Suprapubic skin (tissue), 4 donors: ENCODE measurements at regions not wholly inside any gene's neighbourhood (a gene's known extent, or its start where the extent isn't known, plus 50 kb on each side); places are given as distances from the start of the nearest gene placed in this dataset.
"Not testable (repeated sequence)": the region's sequence is repeated elsewhere in the genome, so short reads cannot be mapped to it uniquely, and the experiment has no call there.

ENCODE experiments used
- DNase-seq, 2 donors: peaks; one replicate each; pipeline ENCODE4 v3.0.0-alpha.2; 2019; ENCODE audit warnings: low spot score in 2 of 2
- H3K27ac ChIP-seq: fragments of 200-600 bp; sonication (generic); one replicate; pipeline ENCODE4 v1.5.1; 2019
- H3K27me3 ChIP-seq: fragments of 200-600 bp; sonication (generic); one replicate; pipeline ENCODE4 v1.5.1; 2019
- H3K36me3 ChIP-seq: fragments of 200-600 bp; sonication (generic); one replicate; pipeline ENCODE4 v1.5.1; 2019
- H3K4me1 ChIP-seq: fragments of 200-600 bp; sonication (generic); one replicate; pipeline ENCODE4 v1.5.1; 2019
- H3K4me3 ChIP-seq: fragments of 200-600 bp; sonication (generic); one replicate; pipeline ENCODE4 v1.5.1; 2019; ENCODE audit warnings: mild to moderate bottlenecking
- H3K9me3 ChIP-seq: fragments of 200-600 bp; sonication (generic); one replicate; pipeline ENCODE4 v1.5.1; 2019
- EP300 ChIP-seq: sonication (generic); formaldehyde crosslinking; IDR thresholded peaks from one replicate; pipeline ENCODE4 v1.6.1; 2017; ENCODE audit warnings: antibody characterized with exemption
- POLR2A ChIP-seq, 2 donors: fragments of 450-650 bp; IDR thresholded peaks; one replicate each; pipeline ENCODE4 v1.6.1; 2017; ENCODE audit warnings: antibody characterized with exemption in 2 of 2, mild to moderate bottlenecking in 2 of 2, moderate library complexity in 2 of 2
- POLR2AphosphoS5 ChIP-seq, 3 donors: sonication (generic); formaldehyde crosslinking; IDR thresholded peaks; one replicate each; pipeline ENCODE4 v1.6.1; 2017; ENCODE audit warnings: antibody characterized with exemption in 3 of 3
- WGBS: methylation state at CpG from one replicate; pipeline ENCODE4 v1.1.5; 2018; 5-methylcytosine and 5-hydroxymethylcytosine counted together
- TF ChIP-seq, protein P1 (sequence below), 2 donors: fragments of 200-600 bp in 1 of 2; fragments of 450-650 bp in 1 of 2; sonication (generic) in 1 of 2; IDR thresholded peaks; one replicate each; pipeline ENCODE4 v1.5.1; 2016 to 2019; ENCODE audit warnings: antibody characterized with exemption in 2 of 2, mild to moderate bottlenecking in 1 of 2, moderate library complexity in 1 of 2

DNA sequence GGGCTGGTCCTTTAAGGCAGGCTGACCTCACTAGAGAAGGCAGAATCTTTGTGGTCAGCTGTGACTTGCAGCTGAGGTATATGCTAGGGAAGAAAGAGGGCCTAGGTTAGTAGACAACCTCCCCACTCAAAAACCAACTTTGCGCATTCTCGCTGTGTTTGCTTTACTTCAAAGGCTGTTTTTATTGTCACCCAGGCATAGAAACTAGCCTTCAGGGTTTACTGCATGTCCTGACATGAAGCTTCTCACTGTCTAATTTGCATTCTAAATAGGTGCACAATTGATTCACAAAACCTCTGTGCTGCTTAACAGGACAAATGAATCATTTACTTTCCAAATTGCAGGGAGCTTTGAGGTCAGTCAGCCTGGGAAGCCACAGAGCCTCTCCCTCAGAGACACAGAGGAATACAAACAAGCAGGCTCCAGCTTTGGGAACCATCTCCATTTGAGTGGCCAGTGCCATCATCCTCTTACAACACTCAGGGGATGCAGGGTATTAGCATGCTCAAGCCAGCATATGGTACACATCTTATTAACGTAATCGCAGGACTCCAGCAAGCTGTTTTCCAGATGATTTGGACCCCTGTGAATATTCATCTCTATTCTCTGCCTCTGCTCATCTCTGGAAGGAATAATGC lies 596.4 kb upstream of the GHITM start:
- no peaks in the 10 kb centered on the region for H3K9me3 ChIP-seq
- H3K4me1 ChIP-seq = peaks cover 10% of the 10 kb centered on the region
- H3K27ac ChIP-seq = no peak overlapping the region
- no peak overlapping the region for H3K4me3 ChIP-seq
- 65% methylated on average over 4 of the region's 4 CpGs for WGBS
- TF ChIP-seq POLR2AphosphoS5 (IDR thresholded peaks at IDR 0.05) (no peak), POLR2A (IDR thresholded peaks at IDR 0.05) (no peak), EP300 (no peak)
- TF ChIP-seq, protein P1, sequence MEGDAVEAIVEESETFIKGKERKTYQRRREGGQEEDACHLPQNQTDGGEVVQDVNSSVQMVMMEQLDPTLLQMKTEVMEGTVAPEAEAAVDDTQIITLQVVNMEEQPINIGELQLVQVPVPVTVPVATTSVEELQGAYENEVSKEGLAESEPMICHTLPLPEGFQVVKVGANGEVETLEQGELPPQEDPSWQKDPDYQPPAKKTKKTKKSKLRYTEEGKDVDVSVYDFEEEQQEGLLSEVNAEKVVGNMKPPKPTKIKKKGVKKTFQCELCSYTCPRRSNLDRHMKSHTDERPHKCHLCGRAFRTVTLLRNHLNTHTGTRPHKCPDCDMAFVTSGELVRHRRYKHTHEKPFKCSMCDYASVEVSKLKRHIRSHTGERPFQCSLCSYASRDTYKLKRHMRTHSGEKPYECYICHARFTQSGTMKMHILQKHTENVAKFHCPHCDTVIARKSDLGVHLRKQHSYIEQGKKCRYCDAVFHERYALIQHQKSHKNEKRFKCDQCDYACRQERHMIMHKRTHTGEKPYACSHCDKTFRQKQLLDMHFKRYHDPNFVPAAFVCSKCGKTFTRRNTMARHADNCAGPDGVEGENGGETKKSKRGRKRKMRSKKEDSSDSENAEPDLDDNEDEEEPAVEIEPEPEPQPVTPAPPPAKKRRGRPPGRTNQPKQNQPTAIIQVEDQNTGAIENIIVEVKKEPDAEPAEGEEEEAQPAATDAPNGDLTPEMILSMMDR (IDR thresholded peaks at IDR 0.05) = no peak
- no peaks in the 10 kb centered on the region for H3K36me3 ChIP-seq
- H3K27me3 ChIP-seq = no peaks in the 10 kb centered on the region
- no peak for DNase-seq

DNA sequence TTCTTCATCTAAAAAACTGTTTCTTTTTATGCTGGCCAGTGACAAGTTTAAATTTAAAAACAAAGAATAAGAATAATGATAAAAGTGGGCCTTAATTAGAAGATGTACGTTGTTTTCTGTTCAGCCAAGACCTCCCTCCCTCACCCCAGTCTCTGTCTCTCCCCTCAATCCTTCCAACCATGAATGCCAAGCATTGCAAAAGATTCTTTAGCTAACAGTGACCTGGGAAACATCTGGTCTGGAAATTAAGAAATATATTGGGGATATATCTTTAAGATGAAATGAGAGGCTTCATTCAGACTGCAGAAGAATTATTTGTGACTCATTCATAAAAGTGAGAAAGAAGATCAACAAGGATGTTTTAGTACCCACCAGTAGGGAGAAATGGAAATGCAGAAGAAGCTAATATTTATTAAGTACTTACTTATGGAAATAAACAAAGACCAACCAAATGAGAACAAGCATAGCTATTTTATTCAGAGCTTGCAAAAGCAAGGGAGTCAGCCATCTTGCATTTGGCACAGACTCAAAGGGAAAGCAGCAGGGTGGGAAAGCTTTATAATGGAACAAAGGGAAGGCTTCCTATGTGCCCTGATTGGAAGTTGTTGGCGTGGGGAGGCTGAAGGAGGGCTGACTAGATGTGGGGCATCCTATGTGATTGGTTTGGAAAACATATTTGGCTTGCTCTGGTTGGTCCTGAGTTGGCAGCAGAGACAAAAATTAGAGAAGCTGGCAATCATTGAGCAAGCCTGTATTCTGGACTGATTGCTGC lies 595.4 kb upstream of the GHITM start:
- Histone ChIP-seq H3K36me3 (no peaks in the 10 kb centered on the region), H3K4me3 (no peak overlapping the region), H3K27ac (no peak overlapping the region), H3K4me1 (peaks cover 10% of the 10 kb centered on the region), H3K9me3 (no peaks in the 10 kb centered on the region), H3K27me3 (no peaks in the 10 kb centered on the region)
- TF ChIP-seq, protein P1 (IDR thresholded peaks at IDR 0.05) = no peak
- TF ChIP-seq POLR2A (IDR thresholded peaks at IDR 0.05) (no peak), POLR2AphosphoS5 (IDR thresholded peaks at IDR 0.05) (no peak), EP300 (no peak)
- DNase-seq = no peak
- 77% methylated on average over 2 of the region's 2 CpGs for WGBS

DNA sequence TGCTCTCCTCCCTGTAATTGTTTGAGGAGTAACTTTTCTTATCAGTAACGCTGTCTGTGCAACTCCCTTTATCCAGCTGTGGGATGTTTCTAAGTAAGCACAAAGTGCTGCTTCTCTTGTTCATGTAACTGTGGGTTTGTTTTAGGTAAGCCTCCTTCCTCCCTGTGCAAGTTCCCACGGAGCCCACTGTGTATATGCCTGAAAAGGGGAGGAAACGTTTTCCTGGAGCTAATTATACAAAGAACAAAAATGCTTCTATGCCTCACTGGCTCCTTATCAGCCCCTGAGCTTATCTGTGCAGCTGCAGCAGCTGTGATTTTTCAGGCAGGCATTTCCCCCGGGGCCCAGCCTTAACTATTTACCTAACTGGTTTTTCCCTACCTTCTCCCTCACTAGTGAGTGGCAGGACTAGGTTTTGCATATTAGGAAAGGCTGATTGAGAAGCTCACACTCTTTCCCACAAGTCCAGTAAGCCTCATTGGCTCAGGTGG lies 593.4 kb upstream of the GHITM start:
- no peak overlapping the region for H3K27ac ChIP-seq
- no peaks in the 10 kb centered on the region for H3K27me3 ChIP-seq
- TF ChIP-seq, protein P1 (IDR thresholded peaks at IDR 0.05) = no peak
- TF ChIP-seq POLR2AphosphoS5 (IDR thresholded peaks at IDR 0.05) (no peak), POLR2A (IDR thresholded peaks at IDR 0.05) (no peak), EP300 (no peak)
- no peaks in the 10 kb centered on the region for H3K9me3 ChIP-seq
- 21% methylated on average over 4 of the region's 4 CpGs for WGBS
- H3K36me3 ChIP-seq = no peaks in the 10 kb centered on the region
- peaks cover 3% of the 10 kb centered on the region for H3K4me1 ChIP-seq
- H3K4me3 ChIP-seq = no peak overlapping the region
- DNase-seq = no peak

DNA sequence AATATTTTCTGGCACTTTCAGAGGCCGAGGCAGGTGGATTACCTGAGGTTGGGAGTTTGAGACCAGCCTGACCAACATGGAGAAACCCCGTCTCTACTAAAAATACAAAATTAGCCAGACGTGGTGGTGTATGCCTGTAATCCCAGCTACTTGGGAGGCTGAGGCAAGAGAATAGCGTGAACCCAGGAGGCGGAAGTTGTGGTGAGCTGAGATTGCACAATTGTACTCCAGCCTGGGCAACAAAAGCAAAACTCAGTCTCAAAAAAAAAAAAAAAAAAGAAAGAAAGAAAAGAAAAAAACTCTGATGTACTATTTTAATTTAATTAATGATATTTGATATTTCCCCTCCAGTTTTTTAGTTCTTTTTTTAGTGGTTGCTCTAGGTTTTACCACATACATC lies 588.1 kb upstream of the GHITM start:
- H3K4me3 ChIP-seq, H3K9me3 ChIP-seq, H3K4me1 ChIP-seq, H3K27me3 ChIP-seq, DNase-seq, H3K36me3 ChIP-seq, H3K27ac ChIP-seq: not testable (repeated sequence)
- 97% methylated on average over 5 of the region's 5 CpGs for WGBS

DNA sequence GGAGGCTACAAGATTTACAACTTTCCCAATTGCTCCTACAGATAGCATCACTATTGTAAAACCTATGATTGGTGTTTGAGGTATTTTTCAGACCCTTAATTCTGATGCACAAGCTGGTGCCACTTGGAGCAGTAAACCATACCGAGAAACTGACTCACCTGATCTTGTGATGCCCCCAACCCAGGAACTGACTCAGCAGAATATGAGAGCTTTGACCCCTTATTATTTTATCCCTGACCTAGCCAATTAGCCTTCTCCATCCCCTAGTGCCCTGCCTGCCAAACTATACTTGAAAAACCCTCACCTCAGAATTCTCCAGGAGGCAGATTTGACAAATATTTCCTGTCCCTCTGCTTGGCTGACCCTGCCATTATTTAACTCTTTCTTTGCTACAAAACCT lies 585.9 kb upstream of the GHITM start:
- H3K4me1 ChIP-seq = no peaks in the 10 kb centered on the region
- H3K9me3 ChIP-seq = no peaks in the 10 kb centered on the region
- DNase-seq = no peak
- no peaks in the 10 kb centered on the region for H3K36me3 ChIP-seq
- H3K4me3 ChIP-seq = no peak overlapping the region
- WGBS = 91% methylated on average over 1 of the region's 1 CpG
- H3K27ac ChIP-seq = no peak overlapping the region
- TF ChIP-seq EP300 = no peak
- TF ChIP-seq POLR2A (IDR thresholded peaks at IDR 0.05) = no peak
- no peak for TF ChIP-seq POLR2AphosphoS5 (IDR thresholded peaks at IDR 0.05)
- TF ChIP-seq, protein P1 (IDR thresholded peaks at IDR 0.05) = no peak
- H3K27me3 ChIP-seq = no peaks in the 10 kb centered on the region
